NCI-H2227 treated with DMSO at 0.1 percent for 48 hours (cell line): ENCODE measurements at regions not wholly inside any gene's neighbourhood (a gene's known extent, or its start where the extent isn't known, plus 50 kb on each side); places are given as distances from the start of the nearest gene placed in this dataset.
"Not testable (repeated sequence)": the region's sequence is repeated elsewhere in the genome, so short reads cannot be mapped to it uniquely, and the experiment has no call there.

Experiments used
- DNase-seq: peaks from one replicate; lab custom pipeline; 2025; lab: John Stamatoyannopoulos, UW

DNA sequence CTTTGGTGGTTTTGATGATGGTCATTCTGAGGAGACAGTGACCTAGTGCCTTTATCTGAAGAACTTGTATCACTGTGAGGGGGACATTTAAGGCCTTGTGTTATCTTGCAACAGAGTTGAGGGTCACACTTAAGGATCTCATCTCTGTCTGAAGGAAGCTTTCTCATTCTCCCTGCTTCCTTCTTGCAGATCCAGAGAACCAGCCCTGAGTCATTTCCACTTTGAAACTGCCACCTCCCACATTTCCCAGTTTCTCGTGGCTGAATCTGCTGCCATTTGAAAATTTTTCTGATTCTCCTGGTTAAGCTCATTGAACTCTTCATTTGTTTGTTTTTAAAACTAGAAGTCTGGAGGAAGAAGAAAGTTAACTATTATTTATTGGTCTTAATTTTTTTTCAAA, 190.2 kb upstream of the CDH11 start:
- DNase-seq: no peak

DNA sequence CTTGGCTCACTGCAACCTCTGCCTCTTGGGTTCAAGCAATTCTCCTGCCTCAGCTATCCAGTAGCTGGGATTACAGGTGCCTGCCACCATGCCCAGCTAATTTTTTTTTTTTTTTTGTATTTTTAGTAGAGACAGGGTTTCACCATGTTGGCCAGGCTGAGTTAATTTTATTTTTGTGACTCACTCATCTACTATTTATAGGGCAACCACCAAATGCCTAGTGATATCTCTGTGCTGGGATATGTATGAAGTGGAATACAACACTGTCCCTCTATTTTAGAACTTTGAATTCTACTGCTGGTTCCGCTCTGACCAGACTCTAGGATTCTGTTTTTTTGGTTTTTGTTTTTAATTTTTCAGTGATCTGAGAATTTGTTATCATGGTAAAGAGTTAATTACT, 188.6 kb upstream of the CDH11 start:
- not testable (repeated sequence) for DNase-seq

DNA sequence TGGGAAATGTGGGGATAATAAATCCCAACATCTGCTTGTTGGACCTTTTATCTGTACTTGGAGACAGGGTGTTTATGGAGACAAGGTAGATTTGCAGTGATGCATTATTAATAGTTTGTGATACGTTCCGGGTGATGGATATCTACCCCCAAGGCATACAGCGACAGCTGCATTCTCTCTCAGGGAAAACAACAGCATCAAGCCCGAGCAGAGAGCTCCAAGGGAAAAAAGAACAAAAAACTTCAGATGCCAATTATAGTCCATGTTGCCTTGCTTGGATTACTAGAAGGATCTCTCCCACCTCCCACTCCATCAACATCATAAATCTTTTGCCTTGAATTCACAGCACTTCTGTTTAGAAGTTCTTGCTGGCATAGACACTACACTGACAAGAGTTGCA, 187.5 kb upstream of the CDH11 start:
- DNase-seq: no peak

DNA sequence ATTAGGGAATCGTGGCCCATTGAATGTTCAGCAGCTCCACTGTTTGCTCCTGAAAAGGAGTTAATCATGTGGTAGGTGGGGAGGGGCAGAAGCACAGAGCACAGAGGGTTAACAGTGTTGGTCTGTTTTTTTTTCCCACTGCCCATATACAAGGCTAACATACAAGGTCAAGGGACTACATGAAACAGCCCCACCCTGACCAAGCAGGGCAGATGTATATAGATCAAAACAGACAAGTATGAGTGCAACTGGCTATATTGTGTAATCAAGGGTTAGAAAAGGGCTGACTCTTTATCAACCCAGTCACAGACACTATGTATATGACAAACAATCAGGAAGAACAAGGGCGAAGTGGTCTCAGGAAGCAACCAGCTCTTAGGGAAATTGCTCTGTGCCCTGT, 186.6 kb upstream of the CDH11 start:
- no peak for DNase-seq

DNA sequence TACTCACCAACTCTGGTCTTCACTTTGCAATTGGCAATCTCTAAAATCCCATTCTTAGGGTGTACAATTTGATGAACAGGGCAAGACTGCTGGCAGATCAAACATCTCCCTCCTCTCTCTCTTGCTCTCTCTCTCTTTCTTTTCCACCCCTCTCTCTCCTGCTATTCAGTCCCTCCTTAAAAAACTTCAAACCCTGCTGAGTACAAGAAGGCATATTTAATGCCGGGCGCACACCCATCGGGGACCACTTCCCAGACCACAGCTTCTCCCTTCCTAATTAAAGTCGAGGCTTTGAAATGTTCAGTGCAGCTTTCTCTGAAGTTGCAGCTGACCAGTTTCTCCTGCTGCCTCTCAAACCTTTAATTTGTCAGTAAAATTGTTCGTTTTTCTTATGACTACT, 185.4 kb upstream of the CDH11 start:
- DNase-seq: no peak

DNA sequence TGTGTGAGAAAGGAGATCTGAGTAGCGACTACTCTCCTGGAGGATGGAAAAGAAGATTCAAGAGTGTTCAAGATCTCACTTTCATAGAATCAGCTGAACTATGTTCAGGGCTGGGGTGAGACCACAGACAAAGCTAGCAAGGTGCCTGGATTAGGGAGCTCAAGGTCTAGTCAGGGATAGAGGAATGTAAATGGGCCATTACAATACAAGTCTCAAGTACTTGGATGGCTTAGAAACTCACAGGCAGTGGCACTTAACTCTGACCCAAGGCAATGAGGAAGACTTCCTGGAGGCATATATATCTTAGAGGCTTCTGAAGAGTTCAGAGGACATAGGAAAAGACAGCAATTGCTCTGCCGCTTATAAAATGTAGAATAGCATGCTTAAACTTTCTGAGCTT, 184.9 kb upstream of the CDH11 start:
- DNase-seq: no peak

DNA sequence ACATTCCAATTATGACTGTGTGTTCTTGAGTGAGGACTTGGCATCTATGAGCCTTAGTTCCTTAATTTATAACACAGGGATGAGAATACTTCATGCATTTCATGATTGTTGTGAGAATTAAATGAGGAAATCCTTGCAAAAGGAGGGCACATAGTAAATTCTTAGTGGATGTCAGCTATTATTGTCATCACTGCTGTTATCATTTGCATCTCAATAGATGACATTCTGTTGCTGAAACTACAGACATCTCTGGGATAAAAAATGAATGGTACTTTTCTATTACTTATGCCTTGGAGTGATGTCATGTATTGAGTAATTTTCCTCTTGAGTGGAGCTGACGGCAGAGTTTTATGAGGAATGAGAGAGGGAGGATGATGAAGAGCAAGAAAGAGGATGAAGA, 184.4 kb upstream of the CDH11 start:
- no peak for DNase-seq

DNA sequence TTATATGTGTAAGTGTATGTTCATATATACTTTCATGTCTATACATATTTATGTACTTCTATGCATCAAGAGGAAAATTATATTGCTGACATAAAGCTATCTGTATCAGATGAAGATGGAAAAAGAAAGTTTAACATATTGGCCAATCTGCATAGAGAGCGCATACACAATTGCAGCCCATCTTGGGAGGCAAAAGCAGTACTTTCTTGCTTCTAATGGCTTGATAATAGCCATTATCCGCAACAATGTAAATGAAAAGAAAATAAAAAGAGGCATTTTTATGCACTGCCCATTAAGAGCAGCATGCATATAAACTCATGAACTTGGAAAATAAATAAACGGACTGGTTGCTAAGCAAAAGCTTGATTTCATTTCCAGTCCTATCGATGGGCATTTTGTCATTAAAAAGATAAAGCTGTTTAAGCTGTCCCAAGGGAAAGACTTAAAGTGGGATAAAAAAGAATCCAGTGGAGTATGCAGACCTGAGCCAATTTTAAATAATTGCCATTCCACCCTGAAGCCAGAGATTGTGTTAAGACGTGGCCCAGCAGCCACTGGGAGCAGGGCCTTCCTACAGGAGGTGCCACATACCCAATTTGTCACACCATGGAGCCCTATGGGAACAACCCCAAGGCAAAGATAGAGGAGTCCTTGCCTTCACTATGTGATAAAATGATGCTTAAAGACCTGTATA, 183.6 kb upstream of the CDH11 start:
- DNase-seq: no peak

DNA sequence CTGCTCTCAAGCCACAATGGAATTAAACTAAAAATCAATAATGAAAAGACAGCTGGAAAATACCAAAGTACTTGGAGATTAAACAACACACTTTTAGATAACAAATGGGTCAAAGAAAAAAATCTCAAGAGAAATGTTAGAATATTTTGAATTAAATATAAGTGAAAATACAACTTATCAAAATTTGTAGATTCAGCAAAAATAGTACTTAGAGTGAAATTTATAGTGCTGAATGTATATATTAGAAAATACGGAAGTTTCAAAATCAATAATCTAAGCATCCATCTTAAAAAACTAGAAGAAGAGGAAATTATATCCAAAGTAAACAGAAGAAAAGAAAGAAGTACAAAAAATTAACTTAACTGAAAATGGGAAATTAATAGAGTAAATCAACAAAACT, 179.2 kb upstream of the CDH11 start:
- DNase-seq: no peak

DNA sequence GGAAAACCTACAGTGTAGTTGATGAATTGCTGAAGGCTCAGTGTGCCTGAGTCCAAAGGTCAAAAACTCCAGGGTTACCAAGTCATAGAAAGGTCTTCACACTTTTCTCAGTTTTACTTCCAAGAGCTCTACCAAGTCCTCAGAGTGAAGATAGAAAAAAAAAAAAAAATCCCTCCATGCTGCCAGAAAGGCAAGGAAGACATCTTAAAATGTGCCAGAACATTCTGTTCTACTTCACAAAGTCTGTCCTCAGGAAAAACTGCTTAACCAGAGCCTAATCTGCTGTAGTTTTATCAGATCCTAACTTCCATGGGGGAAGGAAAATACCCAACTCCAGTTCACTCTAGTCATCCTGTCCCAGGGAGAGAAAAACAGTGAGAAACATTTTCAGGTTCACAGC, 175.6 kb upstream of the CDH11 start:
- DNase-seq: no peak

DNA sequence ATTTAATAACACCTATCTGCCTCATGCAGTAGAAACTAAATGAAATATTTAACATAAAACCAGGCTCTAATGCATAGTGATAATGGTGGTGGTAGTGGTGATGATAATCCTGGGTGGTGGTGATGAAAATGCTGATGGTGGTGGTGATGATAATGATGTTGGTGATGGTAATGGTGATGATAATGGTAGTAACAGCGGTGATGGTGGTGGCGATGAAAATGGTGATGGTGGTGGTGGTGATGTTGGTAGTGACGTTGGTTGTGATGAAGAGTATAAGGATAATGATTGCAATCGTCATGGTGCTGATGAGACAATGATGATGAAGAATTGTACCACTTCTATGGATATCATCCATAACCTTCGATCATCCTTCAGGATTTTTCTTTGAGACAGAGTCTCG, 173.7 kb upstream of the CDH11 start:
- no peak for DNase-seq

DNA sequence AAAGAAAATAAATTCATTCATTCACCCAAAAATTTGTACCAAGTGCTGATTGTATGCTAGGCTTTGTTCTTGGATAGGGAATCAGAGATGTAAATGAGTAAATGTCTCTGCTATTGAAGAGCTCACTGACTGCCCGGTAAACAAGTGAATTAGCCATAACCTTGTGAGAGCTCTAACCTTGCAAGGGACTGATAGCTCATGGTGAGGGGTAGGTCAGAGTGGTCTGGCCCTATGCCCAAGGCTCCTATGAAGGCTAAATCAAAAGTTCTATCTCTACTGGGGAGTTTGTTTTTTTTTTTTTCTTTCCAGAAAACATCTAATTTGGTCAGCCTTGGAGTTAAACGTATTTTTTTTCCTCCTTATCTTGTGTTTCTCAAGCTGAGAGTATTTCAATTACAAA, 172.8 kb upstream of the CDH11 start:
- no peak for DNase-seq

DNA sequence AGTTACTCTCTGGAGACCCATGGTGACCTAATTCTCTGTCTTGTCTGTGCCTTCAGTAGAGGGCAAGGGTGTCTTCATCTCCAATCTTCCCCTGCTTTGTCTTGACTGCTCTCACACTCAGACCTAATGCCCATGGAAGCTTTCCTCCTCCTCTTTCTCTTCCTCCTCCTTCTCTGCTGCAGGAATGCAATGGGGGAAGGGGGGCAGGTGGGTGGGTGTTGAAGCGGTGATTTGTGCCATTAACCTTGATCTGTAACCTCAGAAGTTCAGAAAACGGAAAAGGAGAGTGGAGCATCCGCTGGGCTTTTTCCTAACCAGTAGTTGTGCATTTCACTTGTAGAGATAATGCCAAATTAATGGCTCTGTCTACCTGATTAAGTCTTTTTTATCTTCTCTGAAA, 172.3 kb upstream of the CDH11 start:
- no peak for DNase-seq

DNA sequence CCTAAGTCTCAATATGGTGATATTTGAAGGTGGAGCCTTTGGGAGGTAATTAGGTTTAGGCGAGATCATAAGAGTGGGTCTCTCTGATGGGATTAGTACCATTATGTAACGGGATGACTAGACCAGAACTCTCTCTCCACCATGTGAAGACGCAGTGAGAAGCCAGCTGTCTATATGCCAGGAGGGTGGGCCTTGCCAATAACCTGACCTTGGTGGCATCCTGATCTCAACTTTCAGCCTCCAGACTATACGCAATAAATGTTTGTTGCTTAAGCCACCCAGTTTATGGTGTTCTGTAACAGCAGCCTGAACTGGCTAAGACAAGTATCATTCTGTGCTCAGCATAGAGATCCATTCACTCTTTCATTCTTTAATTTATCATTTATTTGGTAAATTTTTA, 167.2 kb upstream of the CDH11 start:
- no peak for DNase-seq

DNA sequence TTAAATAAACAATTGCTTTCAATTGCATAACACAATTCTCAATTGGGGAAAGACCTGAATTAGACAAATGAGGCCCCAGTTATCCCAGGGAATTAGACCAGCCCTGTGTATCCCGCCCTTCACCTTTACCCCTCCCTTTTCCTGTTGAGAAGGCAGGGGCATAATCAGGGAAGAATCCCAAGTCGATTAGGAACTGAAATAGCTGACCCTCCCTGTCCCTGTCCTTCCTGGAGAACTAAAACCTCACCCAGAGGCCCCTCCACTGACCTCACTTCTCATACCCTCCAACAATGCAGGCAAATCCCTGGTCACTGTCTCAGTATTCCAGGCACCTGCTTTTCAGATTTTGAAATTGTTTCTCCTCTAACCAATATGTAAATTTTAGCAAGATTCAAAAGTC, 165.4 kb upstream of the CDH11 start:
- no peak for DNase-seq

DNA sequence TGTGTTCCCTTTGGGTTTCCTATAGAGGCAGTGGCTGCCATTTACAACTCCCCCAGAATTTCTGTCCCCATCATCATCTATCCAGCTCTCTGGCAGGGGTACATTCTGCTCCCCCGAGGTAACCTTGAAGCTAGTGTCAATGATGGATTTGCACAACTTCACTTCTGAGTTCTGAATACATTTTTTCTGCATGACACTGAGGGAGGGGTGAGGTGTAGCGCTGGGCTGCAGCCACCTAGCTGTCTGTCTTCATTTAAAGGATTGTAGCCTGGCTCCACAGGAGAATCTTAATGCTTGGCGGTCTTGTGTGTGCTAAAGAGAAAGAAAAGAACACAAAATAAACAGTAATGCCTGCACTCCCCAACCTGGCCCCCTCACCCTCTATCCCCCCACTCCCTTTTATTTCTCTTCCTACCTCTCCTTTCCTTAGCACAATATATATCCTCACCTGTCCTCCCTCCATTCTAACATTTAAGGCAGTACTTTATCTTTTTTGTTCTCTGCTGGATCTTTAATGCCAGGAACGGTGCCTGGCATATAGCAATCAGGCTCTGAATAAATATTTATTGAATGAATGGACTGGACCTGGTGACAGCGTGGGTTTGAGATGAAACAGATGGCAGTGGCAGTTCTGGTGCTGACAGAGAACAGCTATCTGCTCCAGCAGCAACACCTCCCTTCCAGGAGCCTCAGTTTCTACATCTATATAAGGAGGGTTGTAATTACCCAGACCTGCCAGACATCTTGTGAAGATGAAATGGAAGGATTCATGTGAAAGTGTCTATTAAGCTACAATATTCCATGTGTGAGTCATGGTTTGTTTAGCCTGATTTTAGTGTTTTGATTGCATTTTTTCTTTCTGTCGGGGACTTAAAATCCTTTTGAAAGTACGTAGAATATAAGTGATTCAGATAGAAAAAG, 163.5 kb upstream of the CDH11 start:
- no peak for DNase-seq

DNA sequence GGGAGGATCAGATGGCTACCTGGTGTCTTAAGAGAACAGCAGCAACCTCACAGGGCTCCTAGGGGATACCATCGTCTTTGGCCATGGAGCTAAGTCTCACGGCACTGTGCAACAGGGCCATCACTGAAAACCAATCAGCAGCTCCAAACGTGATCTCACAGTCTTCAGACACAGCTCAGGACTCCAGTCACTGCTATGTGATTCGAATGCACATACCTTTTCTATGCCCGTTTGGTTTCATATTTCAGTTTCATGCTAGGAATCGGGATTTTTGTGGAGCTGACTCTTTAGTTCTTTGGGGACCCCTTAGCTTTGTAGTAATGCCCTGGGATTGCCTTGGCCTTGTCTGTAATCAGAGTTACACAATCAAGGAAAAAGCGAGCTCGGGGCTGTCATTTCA, 162.8 kb upstream of the CDH11 start:
- no peak for DNase-seq

DNA sequence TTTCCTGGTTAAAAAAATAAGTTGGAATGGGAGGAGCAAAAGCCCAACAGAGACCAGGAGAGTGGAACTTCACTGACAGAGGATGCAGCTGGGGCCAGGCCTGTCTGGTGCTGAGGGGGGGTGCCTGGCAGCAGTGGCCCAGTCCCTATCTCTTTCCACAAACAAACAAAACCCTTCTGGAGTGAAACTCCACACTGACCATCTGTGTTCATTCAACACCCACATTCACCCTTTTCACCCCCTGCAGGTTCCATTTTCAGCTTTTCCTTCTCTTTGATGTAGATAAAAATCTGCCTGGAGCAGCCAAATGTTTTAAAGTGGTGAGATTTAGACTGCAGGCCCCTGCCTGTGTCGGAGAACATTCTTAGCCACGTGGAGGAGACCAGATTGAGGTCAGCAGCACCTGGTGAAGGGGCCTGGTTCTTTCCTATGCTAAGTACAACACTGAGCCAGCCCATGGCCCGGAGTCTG, 161.4 kb upstream of the CDH11 start:
- no peak for DNase-seq

DNA sequence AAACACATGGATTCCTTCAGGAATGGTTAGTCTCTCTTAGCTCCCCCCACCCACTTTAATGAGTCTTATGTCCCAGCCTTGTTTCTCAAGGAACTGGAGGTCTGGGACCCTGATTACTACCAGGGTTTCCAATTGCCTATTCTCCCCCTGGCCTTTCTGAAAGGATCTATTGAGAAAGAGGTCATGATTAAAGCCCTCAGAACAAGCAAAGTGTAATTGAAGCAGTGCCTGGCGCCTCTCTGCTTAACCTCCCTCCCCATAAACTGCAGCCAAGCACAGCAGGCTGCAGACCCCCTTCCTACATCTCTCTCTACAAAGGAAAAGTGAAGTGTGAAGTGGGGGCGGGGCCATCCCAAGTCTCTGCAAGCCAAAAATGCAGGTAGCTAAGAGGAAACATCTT, 159.7 kb upstream of the CDH11 start:
- no peak for DNase-seq

DNA sequence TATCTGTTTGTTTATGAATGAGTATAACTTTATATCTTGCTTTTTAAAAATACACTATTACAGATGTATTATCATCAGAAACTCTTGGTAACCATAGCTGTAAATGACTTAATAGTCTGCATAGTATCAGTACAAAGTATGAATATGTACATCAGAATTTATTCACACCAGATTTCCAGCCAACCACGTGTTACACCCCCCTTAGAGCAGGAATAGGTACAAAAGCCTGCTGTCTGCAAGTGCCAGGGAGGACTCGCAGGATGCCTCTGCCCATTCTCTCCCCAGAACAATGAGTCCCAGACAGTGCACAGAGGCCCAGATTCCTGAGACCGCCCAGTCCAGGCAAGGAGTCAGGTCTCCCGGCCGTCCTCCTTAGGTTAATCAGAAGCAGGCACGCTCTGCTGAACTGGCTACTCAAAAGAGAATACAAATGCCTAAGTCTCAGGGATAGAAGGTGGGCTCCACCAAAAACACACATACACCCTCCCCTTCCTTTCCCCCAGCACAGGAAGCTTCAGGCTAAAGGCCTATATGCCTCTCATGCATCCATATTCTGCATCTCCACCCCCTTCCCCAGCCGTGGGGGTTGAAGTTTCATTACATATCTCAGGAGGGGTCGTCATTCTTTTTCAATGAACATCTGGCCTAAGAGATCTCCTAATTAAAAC, 159.1 kb upstream of the CDH11 start:
- DNase-seq: no peak

DNA sequence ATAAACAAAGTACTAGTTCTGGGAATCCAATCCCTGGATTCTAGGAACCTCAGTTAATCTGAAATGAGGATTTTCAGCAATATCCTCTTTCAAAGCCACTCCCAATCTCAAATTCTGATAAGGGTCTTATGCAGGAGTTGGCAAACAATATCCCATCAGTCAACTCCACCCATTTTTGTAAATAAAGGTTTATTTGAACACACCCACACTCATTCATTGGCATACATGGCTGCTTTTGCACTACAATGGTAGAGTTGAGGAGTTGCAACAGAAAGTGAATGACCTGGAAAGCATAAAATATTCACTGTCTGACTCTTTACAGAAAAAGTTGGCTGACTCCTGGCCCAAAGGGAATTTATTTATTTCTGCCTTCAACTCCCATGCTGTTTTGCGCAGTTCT, 157.7 kb upstream of the CDH11 start:
- no peak for DNase-seq

DNA sequence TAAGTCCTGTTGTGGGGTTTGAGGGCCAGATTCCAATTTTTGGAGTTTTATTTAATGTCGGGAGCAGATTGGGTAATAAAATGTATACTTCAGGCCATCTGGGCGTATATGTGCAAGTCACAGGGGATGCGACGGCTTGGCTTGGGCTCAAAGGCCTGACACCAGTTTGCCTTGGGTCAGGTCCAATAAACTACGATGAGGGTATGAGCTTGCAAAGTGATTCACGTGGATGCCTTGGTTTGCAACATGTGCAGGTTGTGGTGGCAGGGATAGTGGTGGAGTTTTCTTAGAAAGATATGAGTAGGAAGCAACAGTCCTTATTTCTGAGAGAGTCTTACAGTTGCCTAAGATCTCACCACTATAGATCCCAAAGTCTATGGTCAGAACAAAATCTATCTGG, 157.0 kb upstream of the CDH11 start:
- DNase-seq: no peak

DNA sequence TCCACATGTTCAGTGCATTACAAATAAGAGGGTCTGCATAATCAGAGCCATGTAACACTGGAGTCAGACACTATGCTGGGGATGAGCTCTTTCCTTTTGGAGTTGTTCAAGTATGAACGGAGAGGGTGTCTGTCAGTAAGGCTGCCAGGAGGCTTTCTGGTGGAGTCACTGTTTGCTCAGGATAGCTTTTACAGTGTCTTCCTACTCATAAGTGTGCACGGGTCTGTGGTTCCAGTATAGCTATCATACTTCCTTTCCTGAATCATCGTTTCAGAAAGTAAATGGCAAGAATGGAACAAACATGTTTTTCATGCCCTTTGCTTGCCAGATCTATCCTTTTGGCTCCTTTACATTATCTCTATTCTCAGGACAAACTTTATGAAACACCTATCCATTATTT, 152.7 kb upstream of the CDH11 start:
- no peak for DNase-seq
